ENCODE measurements at regions not wholly inside any gene's neighbourhood (a gene's known extent, or its start where the extent isn't known, plus 50 kb on each side); places are given as distances from the start of the nearest gene placed in this dataset.

DNA sequence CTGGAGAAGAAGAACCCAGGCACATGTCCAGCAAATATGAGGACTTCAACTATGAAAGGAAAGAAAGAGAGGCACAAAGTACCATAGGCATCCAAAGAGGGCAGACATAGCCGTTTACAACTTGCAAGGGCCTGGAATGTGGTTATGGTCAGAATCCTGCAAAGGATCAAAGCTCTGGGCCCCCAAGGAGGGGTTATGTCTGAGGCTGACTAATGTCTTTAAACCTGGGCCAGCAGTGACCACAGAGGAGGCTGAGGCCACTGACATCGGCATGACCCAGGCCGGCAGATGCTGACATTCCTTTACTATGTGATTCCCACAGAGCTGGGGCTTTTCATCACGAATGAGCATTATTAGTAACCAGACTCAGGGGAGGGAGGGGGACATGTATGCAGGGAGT, 861.1 kb downstream of the DHX35 start:
- TF ChIP-seq POLR2AphosphoS5 (IDR thresholded peaks at IDR 0.05; ENCODE audit: low read depth, low read length): no peak
- TF ChIP-seq POLR2A (IDR thresholded peaks at IDR 0.05; ENCODE audit: low read depth, low read length): no peak
- TF ChIP-seq TAF1 (IDR thresholded peaks at IDR 0.05; ENCODE audit: low read depth, low read length): no peak
- no peak for TF ChIP-seq SPI1 (IDR thresholded peaks at IDR 0.05; ENCODE audit: low read depth, low read length)
- TF ChIP-seq PAX5 (IDR thresholded peaks at IDR 0.05; ENCODE audit: insufficient read depth, low read length, severe bottlenecking): no peak
- TF ChIP-seq POU2F2 (IDR thresholded peaks at IDR 0.05; ENCODE audit: low read depth, low read length): no peak

Measured in GM12891 (cell line).